CMK (cell line): ENCODE measurements at regions not wholly inside any gene's neighbourhood (a gene's known extent, or its start where the extent isn't known, plus 50 kb on each side); places are given as distances from the start of the nearest gene placed in this dataset.
A peak's percentile ranks its signal among the peaks of the same experiment; 100 is the strongest.
"Not testable (repeated sequence)": the region's sequence is repeated elsewhere in the genome, so short reads cannot be mapped to it uniquely, and the experiment has no call there.

ENCODE experiments used
- DNase-seq: peaks from one replicate; pipeline ENCODE4 v3.0.0-alpha.2; 2010; ENCODE audit warnings: low read depth

DNA sequence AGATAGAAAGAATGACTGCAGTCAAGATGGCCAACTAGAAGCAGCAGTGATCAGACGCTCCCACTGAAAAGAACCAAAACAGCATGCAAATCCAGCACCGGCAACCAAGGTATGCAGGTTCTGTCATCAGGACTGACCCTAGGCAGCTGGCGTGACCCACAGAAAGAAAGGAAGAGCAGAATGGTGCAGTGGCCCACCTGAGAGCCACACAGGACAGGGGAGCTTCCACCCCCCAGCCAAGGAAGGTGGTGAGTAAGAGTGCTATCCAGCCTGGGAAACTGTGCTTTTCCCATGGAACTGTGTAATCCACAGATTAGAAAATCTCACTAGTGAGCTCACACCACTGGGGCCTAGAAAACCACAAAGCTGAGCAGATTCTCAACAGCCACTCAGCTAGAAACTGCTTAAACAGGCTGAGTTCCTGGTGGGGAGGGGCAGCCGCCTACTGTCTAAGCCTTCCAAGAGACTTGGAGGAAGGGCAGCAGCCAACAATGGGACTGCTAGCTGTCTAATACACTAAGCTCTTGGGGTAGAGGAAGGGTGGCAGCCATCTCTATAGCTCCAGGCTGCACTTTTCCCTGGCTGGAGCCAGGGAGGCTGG lies 127.9 kb downstream of the EVA1A start:
- no peak for DNase-seq

GRCh38 chr2:75431763-75432162 lies 129.0 kb downstream of the EVA1A start:
- DNase-seq, result no peak

GRCh38 chr2:75431276-75431675 lies 129.5 kb downstream of the EVA1A start:
- no peak for DNase-seq

- not testable (repeated sequence) for DNase-seq
These were observed 130.3 kb downstream of the EVA1A start for GRCh38 chr2:75430449-75430848.

- DNase-seq, result no peak
These were observed 131.9 kb downstream of the EVA1A start for GRCh38 chr2:75428646-75429443.

DNA sequence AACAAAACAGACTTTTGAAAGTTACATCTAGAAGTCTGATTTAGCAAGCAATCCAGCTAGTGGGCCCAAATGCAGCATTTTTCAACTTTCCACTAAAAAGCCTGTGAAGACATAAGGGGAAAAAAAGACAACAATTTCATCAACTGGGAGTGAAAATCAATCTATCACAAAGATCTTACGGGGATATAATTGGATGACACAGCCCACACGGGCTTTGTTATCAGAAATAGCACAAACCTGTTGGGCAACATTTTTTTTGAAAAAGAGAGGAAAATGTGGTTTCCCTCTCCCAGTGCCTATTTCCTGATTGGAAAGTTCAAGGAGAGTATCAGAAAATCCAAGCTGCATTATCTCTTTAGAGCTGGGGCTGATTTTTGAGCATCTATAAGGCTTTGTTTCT lies 132.7 kb downstream of the EVA1A start:
- DNase-seq, result no peak

- no peak for DNase-seq
These were observed 135.7 kb downstream of the EVA1A start for GRCh38 chr2:75424936-75425619.

- DNase-seq, result no peak
These were observed 138.8 kb downstream of the EVA1A start for GRCh38 chr2:75421986-75422385.

DNA sequence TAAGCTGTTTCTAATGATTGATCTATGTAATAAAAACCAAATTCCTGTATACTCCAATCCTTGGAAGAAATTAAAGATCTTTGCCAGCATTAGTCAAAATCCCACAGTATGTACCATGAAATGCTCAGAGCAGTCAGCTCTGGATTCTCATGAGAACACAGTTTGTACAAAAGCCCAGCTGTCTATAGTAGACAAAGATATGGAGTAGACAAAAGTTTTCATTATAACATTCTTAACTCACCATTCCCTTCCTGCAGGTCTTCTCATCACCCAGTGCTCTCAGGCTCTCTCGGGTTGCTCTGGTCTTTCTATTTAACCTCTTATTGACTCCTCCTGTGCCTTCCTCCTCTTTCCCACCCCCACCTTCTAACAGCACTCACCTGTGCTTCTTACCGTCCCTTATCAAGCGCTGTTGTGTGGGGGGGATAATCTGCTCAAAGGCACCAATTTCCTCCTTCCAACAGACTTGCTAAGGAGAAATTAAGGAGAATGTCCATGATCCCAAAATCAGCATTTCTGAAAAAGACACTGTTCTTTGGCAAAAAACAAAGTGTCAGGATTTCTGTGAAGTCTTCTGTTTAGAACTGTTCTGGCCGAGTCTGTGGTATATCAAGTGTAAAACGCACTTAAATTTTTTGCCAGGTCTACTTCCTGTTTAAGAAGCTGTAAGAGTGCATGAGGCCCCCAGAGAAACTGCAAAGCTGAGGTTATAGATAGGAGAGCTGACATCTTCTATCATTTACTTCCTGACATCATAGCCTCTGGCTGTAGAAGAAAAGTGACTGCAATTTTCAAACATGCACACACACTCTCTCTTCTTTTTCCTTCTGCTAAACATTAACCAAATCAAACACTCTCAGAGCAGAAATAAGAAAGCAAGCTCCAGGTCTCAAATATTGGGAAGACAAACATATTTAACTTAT lies 144.1 kb downstream of the EVA1A start:
- DNase-seq, result peak; percentile 48

DNA sequence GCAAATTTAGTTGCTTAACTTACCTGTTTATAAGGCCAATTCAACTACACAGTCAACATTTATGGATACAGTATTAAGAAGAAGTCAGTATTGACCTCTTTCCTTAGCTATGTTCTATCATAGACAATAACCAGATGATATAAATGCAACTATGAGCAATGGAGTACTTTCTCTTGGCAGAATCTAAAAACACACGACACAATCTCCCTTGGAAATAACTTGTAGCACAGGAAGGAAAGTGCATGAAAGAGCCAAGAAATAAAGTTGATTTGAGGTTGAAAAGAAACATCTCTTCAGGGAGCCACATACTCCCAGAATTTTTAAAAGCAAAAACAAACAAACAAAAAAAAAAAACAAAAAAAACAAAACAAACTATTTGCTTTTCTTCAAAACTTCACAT lies 145.0 kb downstream of the EVA1A start:
- DNase-seq, result no peak

GRCh38 chr2:75415111-75415626 lies 145.6 kb downstream of the EVA1A start:
- no peak for DNase-seq

DNA sequence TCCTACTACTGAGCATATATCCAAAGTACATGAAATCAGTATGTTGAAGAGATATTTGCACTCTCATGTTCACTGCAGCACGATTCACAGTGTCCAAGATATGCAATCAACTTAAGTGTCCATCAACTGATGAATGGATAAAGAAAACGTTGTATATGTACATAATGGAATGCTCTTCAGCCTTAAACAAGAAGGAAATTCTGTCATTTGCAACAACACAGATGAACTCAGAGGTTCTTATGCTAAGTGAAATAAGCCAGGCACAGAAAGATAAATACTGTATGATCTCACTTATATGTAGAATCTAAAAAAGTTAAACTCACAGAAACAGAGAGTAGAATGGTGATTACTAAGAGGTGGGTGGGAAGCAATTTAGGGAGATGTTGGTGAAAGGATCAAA lies 149.2 kb downstream of the EVA1A start:
- no peak for DNase-seq

- no peak for DNase-seq
These were observed 150.0 kb downstream of the EVA1A start for GRCh38 chr2:75410702-75411101.

DNA sequence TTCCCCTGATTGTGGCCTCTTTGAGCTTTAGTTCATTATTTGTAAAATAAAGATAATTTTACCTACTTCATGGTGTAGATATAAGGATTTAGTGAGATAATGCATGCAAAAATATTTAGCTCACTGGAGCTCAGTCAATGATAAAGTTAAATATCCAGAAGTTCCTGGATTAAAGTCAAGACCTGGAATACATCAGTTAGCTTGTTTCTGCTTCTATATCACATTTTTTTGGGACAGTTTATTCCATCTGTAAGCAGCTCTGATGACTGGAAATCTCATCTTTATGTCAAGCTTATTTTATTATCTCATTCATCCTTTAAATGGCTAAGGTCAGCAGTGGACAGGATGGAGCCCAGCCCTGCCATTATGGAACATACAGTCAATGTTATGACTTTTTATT lies 152.0 kb downstream of the EVA1A start:
- no peak for DNase-seq

DNA sequence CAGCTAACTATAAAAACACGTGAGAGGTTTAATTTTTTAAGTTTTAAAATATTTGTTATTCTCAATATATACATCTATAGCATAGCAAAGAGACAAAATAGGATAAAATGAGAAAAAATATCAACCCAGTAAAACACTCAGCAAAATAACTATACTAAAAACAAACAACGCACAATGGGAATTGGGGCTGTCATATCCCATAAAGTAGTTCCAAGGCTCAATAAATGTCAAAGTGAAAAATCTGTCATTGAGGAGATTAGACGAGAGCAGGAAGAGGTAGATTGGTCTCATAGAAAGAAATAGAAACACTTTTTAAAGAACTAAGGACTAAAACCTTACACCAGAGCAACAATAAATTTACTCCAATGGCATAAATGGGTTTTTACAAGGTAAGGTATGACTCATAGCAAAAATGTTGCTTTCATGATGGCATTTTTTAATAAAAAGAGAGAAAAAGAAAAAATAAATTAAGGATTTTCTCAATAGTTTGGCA lies 153.7 kb downstream of the EVA1A start:
- DNase-seq, result no peak

- DNase-seq, result no peak
These were observed 154.6 kb downstream of the EVA1A start for GRCh38 chr2:75406131-75406581.

DNA sequence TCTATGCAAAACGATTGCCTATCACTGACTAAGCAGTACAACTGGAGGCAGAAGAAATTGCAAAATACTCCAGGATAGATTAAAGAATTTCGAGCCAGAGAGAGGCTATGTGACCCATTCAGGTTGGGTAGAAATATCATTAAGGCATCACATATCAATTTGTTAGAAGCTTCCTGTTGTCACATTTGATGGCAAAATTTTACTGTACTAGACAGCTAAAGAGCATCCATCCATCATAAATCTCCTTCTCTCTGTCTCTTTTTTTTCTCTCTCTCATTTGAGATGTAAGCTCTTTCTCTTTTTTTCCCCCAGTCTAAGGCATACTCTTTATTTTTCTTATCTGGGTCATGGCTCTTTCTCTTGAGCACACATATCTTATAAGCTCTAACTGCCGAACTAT lies 155.7 kb downstream of the EVA1A start:
- DNase-seq, result no peak

- no peak for DNase-seq
These were observed 156.7 kb downstream of the EVA1A start for GRCh38 chr2:75403991-75404428.

DNA sequence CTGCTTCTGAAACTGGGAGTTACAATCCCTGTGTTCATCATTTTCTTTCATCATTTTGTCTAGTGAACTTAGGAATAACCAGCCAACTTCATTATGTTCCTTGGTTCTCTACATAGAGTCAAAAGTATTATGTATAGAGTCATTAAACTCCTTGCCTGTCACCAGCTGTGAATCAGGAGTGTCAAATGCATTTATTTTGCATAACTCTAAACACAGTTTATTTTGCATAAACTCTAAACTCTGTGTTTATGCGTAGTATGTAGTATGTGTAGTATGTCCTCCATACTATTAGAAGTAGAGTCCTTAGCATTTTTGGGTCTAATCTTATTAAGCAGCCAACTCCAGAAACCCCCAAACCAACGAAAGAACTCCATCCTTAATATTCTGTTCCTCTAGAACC lies 164.4 kb downstream of the EVA1A start:
- DNase-seq, result no peak

DNA sequence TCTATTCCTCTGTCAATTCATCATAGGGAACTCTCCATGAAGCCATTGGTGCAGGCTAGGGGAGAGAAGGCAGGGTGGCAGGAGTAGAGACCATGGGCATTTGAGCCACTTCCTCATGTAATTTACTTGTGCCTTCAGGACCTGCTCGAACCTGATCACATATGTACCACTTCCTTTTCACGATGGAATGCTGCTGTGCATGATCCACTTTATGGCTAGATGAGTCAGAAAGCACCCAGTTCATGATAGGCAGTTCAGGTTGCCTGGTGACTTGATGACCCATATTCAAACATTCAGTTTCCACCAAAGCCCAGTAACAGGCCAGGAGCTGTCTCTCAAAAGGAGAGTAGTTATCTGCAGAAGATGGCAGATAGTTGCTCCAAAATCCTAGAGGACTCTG lies 166.0 kb downstream of the EVA1A start:
- DNase-seq, result not testable (repeated sequence)

DNA sequence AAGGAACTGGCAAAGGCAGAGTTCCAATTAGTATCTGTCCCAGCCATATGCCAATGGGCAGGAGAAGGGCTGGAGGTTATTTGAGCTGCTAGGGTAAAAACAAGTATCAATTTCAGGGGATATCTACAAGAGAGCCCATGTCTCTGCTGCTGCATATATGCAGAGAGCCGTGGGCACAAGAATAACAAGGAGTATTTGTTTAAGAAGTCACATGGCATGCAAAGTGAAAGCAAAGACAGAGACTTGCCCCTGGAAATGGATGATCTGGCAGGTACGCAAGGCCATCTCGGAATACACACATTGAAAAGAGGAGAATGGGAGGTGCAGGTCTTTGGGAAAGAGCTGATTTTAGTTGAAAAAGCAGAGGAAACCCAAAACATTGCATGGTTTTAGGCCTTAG lies 170.6 kb downstream of the EVA1A start:
- no peak for DNase-seq

DNA sequence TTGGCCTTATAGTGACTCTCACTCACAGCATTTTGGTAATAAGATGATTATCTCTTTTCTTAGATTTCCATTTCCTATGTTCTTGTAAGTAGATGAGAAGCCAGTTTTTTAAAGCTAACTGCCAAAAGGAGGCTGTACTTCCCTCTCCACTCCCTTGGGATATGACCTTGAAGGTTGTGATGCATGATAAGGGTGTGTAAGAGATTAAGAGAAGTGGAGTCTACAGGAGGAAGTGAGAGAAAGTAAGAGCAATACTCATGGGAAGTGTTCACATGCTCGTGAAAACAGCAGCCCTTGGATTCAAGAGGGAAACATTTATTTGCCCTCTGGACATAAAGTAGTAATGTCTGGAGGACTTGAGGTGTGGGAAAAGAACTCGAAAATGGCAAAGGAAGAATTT lies 171.5 kb downstream of the EVA1A start:
- no peak for DNase-seq
